Epithelial cell of proximal tubule (primary cell): ENCODE measurements at regions not wholly inside any gene's neighbourhood (a gene's known extent, or its start where the extent isn't known, plus 50 kb on each side); places are given as distances from the start of the nearest gene placed in this dataset.

ENCODE experiments used
- DNase-seq: peaks from one replicate; pipeline ENCODE4 v3.0.0-alpha.2; 2011; ENCODE audit warnings: low read depth
- H3K4me3 ChIP-seq: 2 replicates; pipeline ENCODE4 v1.5.1; 2011; ENCODE audit warnings: low read depth, mild to moderate bottlenecking, low read length
- TF ChIP-seq, protein P1 (sequence below): conservative IDR thresholded peaks from 2 replicates; pipeline ENCODE4 v1.5.1; 2012; ENCODE audit warnings: low read depth, mild to moderate bottlenecking, low read length

DNA sequence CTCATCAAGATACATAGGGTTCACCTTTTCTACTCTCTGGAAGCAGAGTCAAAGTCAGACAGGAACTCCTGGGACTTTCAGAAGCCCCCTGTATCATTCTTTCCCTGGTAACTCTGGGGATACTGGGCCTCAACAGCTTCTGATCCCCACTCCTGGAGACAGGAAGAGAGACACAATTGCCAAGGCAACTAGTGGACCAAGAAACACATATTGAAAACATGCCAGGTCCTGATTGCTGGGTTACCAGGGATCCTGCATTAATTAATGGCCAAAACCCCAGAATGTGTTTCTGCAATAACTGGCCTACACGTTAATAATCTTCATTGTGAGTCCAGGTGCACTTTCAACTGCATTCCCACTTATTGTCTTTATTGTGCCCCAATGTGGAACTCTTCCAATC, 260.8 kb upstream of the POU2AF2 start:
- no peak for DNase-seq
- H3K4me3 ChIP-seq, result no peak overlapping the region
- TF ChIP-seq, protein P1, sequence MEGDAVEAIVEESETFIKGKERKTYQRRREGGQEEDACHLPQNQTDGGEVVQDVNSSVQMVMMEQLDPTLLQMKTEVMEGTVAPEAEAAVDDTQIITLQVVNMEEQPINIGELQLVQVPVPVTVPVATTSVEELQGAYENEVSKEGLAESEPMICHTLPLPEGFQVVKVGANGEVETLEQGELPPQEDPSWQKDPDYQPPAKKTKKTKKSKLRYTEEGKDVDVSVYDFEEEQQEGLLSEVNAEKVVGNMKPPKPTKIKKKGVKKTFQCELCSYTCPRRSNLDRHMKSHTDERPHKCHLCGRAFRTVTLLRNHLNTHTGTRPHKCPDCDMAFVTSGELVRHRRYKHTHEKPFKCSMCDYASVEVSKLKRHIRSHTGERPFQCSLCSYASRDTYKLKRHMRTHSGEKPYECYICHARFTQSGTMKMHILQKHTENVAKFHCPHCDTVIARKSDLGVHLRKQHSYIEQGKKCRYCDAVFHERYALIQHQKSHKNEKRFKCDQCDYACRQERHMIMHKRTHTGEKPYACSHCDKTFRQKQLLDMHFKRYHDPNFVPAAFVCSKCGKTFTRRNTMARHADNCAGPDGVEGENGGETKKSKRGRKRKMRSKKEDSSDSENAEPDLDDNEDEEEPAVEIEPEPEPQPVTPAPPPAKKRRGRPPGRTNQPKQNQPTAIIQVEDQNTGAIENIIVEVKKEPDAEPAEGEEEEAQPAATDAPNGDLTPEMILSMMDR, result no peak

DNA sequence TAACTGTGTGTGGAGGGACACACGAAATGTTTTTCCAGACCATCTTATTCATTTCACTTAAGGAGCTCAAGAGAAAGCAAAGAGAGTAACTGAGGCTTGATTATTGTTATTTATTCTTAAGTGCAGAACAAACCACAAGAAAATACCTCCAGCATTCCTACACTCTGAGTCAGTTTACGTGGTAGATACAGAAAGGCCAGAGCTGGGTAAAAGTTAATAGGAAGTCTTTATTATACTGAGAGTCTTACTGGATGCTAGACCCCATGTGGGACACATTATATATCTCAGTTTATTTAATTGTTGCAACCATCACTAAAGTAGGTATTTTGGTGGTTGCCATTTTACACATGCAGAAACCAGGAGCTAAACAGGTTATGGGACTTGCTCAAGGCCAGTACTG, 261.4 kb upstream of the POU2AF2 start:
- no peak overlapping the region for H3K4me3 ChIP-seq
- TF ChIP-seq, protein P1, result no peak
- peak; percentile 75 for DNase-seq

DNA sequence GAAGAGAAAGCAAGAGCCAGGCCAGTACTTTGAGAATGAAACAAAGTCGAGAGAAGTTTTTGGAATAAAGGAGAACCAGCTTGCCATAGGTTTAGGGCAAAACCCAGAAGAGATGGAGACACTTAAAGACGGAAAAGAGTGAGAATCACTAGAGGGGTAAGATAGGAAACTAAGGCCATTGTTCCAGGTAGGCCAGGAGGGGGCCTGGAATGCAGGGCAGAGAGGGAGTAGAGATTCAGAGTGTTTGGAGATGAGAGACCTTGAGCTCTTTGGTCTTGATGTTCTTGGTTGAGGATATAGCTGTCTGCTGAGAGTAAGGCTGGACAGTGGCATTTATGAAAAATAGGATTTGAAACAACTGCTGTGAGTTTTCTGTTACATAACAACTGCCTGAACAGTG, 263.3 kb upstream of the POU2AF2 start:
- TF ChIP-seq, protein P1, result no peak
- no peak for DNase-seq

DNA sequence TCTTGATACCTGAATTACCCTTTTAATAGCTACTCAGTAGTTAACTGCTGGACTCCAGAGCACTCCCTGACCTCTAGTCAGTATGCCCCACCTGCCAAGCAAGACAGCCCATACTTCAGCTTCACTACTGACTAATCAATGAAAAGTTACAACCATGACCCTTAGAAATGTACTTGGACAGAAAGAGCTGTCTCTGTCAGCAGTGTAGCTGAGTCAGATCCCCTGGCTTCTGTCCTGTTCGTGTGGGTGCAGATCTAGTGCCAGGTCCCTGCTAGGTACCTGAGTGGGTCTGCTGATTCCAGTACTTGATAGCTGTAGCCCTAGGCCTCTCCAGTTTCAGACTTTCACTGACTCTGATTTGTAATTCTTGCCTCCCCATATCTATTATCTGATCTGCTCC, 265.8 kb upstream of the POU2AF2 start:
- TF ChIP-seq, protein P1, result no peak
- DNase-seq, result peak; percentile 74

More for the DNA sequence above, 263.3 kb upstream of the POU2AF2 start:
- no peak overlapping the region for H3K4me3 ChIP-seq

DNA sequence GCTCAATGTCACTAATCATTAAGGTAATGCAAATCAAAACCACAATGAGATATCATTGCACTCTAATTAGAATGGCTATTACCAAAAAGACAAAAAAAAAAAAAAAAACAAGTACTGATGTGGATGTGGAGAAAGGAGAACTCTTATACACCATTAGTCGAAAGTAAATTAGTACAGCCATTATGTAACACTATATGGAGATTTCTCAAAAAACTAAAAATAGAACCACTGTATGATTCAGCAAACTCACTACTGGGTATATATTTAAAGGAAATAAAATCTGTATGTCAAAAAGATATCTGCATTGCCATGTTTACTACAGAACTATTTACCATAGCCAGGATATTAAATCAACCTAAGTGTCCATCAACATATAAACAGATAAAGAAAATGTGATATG, 265.4 kb upstream of the ARHGAP20 start:
- H3K4me3 ChIP-seq, result no peak overlapping the region
- TF ChIP-seq, protein P1, result no peak
- DNase-seq, result no peak

More for the DNA sequence above, 265.8 kb upstream of the POU2AF2 start:
- H3K4me3 ChIP-seq, result no peak overlapping the region

GRCh38 chr11:110974731-110975130, 262.5 kb upstream of the ARHGAP20 start:
- H3K4me3 ChIP-seq, result no peak overlapping the region
- no peak for DNase-seq
- TF ChIP-seq, protein P1, result no peak

- DNase-seq, result no peak
- TF ChIP-seq, protein P1, result no peak
- no peak overlapping the region for H3K4me3 ChIP-seq
Measured at GRCh38 chr11:110973401-110973980, 261.3 kb upstream of the ARHGAP20 start.
